Muscle layer of colon (tissue), 2 donors: ENCODE measurements at regions not wholly inside any gene's neighbourhood (a gene's known extent, or its start where the extent isn't known, plus 50 kb on each side); places are given as distances from the start of the nearest gene placed in this dataset.
"Not testable (repeated sequence)": the region's sequence is repeated elsewhere in the genome, so short reads cannot be mapped to it uniquely, and the experiment has no call there.

Experiments used
- H3K27ac ChIP-seq: one replicate; pipeline ENCODE4 v1.7.0; 2013; ENCODE audit warnings: low read depth, mild to moderate bottlenecking, low read length, moderate library complexity
- H3K27me3 ChIP-seq, 2 donors: one replicate each; pipeline ENCODE4 v1.7.0; 2013; ENCODE audit warnings: low read length in 2 of 2, mild to moderate bottlenecking in 2 of 2; ENCODE audit not compliant: insufficient read depth in 2 of 2, control insufficient read depth in 1 of 2
- H3K36me3 ChIP-seq: one replicate; pipeline ENCODE4 v1.7.0; 2013; ENCODE audit warnings: mild to moderate bottlenecking, low read length; ENCODE audit not compliant: insufficient read depth
- H3K4me1 ChIP-seq: one replicate; pipeline ENCODE4 v1.7.0; 2013; ENCODE audit warnings: mild to moderate bottlenecking, low read length; ENCODE audit not compliant: insufficient read depth
- H3K4me3 ChIP-seq, 2 donors: one replicate each; pipeline ENCODE4 v1.7.0; 2013; ENCODE audit warnings: low read length in 2 of 2, low read depth in 1 of 2, mild to moderate bottlenecking in 1 of 2, moderate library complexity in 1 of 2
- H3K9ac ChIP-seq: one replicate; pipeline ENCODE4 v1.7.0; 2013; ENCODE audit warnings: low read length
- H3K9me3 ChIP-seq: one replicate; pipeline ENCODE4 v1.7.0; 2013; ENCODE audit warnings: mild to moderate bottlenecking, low read length
- donor health status: abdominal sarcoma.
- donor health status: Adenocarcinoma of cecum.

DNA sequence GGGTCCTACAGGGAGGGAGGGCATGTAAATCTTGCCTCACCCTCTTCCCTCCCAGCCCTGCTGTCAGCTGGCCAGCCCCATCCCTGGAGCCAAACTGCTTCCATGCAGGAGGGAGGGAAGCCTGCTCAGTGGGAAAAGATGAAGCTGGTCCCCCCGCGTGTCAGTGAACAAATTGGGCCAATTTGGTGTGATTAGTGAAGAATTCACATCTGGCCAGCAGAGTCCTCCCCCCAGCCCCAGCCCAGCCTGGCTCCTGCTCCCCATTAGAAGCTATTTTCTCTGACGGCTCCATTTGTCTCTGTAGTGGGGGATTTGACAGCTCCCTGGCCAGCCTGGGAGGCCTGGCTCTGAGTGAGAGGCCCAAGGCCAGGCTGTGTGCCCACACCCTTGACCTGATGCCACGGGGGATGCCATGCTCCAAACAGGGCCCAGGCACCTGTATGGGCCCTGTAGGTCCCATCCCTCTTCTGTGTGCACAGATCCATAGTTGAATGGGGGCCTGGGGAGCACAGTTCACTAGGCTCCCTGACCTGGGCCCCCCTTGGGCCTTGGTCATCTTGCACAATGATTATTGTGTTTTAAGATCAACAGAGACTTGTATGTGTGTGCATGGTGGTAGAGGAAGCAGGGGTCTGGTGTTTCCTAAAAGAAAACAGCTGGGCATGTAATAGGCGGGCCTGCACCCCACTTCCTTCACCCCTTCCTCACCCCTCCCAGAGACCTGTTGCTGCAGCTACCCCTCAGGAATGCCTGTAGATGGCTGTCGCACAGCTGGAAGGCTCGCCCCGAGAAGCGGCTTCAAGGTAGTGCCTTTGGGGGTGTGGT is 50.7 kb upstream of the TAC4 start:
- no peak overlapping the region for H3K4me3 ChIP-seq
- H3K27me3 ChIP-seq: peaks cover 12 to 27% of the 10 kb centered on the region in 2 donors
- no peak overlapping the region for H3K27ac ChIP-seq
- H3K9ac ChIP-seq: no peak overlapping the region
- no peaks in the 10 kb centered on the region for H3K4me1 ChIP-seq
- H3K9me3 ChIP-seq: no peaks in the 10 kb centered on the region
- H3K36me3 ChIP-seq: no peaks in the 10 kb centered on the region

DNA sequence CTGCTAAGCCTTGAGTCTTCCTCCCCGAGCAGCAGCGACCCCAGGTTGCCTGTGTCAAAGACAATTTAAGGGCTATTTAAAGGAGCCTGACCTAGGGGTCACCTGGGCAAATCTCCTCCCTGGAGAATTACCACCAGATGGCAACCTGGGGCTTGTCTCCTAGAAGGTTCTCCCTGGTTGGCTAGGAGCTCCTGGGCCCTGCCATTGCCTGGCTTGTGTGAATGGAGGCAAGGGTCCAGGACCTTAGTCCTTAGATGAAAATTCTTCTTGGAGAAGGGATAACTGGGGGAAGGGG is 51.3 kb upstream of the TAC4 start:
- H3K27ac ChIP-seq: no peak overlapping the region
- no peak overlapping the region for H3K4me3 ChIP-seq
- no peaks in the 10 kb centered on the region for H3K4me1 ChIP-seq
- H3K9ac ChIP-seq: no peak overlapping the region
- H3K27me3 ChIP-seq: peaks cover 18 to 32% of the 10 kb centered on the region in 2 donors
- H3K9me3 ChIP-seq: no peaks in the 10 kb centered on the region
- H3K36me3 ChIP-seq: no peaks in the 10 kb centered on the region

DNA sequence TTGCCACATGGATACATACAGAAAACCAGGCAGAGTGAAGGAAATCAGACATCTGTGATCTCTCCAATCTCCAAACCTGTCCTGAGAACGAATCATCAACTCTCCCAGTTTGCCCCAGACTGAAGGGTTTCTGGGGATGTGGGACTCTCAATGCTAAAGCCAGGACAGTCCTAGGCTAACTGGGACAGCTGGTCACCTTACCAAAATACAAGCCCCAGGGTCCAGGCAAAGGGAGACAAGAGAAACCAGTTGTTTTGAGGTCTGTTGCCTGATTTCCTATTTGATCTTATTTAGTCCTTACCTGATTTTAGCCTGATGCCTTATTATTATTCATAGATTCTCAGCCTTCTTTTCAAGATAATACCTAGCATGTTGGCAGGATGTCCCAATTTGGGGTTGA is 51.7 kb upstream of the TAC4 start:
- Histone ChIP-seq H3K36me3 (no peaks in the 10 kb centered on the region), H3K9ac (no peak overlapping the region), H3K4me3 (no peak overlapping the region), H3K27ac (no peak overlapping the region), H3K9me3 (no peaks in the 10 kb centered on the region), H3K27me3 (peaks cover 23 to 34% of the 10 kb centered on the region in 2 donors), H3K4me1 (no peaks in the 10 kb centered on the region)

DNA sequence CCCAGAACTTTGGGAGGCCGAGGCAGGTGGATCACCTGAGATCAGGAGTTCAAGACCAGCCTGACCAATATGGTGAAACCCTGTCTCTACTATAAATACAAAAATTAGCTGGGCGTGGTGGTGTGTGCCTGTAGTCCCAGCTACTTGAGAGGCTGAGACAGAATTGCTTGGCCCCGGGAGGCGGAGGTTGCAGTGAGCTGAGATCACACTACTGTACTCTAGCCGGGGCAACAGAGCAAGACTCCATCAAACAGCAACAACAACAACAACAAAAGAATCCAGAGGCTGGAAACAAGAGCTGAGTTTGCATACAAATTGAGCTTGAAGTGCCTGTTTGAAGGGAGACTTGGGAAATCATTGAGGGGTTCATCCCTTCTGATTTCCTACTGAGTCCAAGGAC is 52.9 kb upstream of the TAC4 start:
- H3K27me3 ChIP-seq: peaks cover 23 to 42% of the 10 kb centered on the region in 2 donors
- not testable (repeated sequence) for H3K4me1 ChIP-seq, H3K27ac ChIP-seq, H3K9ac ChIP-seq, H3K9me3 ChIP-seq, H3K4me3 ChIP-seq, H3K36me3 ChIP-seq

DNA sequence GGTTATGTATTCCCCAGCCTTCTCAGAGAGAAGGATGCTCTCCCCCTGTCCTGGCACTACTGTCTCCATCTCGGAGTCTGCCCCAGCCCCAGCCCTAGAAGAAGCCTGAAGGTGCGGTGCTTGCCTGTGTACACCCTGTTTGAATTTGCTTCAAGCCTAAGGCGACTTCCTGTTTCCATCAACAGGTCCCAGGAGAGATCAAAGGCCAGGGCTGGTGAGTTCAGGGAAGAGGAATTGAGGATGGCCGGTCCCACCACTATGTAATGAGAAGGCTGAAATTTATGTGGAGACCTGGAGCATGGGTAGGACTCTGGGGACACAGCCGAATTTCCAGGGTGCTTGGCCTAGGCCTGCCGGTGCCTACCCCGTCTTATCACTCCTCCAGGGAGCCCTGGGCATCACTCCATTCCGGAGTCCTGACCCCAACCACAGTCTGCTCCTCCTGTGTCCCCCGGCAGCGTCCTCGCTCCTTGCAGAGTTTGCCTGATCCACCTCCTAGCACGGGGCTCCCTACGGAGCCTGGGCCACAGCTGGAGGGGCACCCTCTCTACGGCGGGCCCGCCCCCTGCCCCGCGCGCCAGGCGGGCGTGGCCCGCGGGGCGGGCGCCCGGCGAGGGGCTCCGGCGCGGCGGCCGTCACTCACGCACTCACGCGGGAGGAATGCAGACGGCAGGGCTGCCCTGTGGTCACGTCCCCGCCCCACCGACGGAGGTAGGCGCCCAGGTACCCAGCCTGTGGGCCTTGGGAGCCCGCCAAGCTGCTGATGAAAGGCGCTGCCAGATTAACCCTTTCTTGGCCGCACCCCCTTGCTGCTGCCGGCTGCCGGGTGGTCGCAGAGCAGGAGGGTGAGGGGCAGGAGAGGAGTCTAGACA is 53.8 kb upstream of the TAC4 start:
- H3K36me3 ChIP-seq: no peaks in the 10 kb centered on the region
- no peak overlapping the region for H3K4me3 ChIP-seq
- no peak overlapping the region for H3K27ac ChIP-seq
- H3K27me3 ChIP-seq: peaks cover 27 to 48% of the 10 kb centered on the region in 2 donors
- H3K9me3 ChIP-seq: no peaks in the 10 kb centered on the region
- H3K4me1 ChIP-seq: no peaks in the 10 kb centered on the region
- no peak overlapping the region for H3K9ac ChIP-seq

DNA sequence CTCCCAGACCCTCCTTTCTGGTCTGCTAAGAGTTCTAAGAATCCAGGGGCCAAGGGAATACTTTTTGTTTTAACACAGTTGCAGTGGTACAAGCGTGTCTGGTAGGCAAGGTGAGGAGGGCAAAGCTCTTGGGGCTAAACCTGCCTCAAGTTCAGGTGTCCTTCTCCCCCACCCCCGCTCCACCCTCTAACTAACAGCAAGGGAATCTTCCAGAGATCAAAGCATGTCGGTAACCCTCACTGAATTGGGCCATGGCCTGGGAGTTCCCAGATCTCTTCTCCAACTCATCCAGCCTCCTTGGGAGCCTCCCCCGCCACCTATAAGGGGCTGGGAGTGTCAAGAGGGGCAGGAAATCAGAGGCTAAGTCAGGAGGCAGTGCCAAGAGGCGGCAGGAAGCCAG is 55.7 kb upstream of the TAC4 start:
- H3K27me3 ChIP-seq: peaks cover 33 to 62% of the 10 kb centered on the region in 2 donors
- H3K4me1 ChIP-seq: no peaks in the 10 kb centered on the region
- H3K36me3 ChIP-seq: no peaks in the 10 kb centered on the region
- H3K4me3 ChIP-seq: no peak overlapping the region
- no peaks in the 10 kb centered on the region for H3K9me3 ChIP-seq
- H3K9ac ChIP-seq: no peak overlapping the region
- H3K27ac ChIP-seq: no peak overlapping the region

DNA sequence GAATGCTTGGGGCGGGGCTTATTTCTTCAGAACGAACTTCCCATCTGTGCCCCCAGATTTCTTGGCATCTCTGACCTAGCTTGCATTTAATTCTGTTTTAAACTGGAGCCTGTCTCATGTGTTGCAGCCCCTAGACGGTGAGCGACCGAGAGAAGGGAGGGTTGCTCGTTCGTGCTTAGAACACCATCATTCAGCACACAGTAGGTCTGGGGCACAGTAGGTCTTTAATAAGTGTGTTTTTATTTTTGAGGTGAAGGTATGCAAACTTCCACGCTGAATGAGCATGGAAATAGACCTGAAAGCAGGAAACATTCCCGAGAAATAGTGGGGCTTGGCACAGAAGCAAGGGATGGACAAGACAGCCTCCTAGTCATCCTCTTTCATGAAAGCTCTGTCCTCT is 57.0 kb upstream of the TAC4 start:
- H3K27ac ChIP-seq: no peak overlapping the region
- H3K4me3 ChIP-seq: no peak overlapping the region
- no peaks in the 10 kb centered on the region for H3K36me3 ChIP-seq
- H3K9ac ChIP-seq: no peak overlapping the region
- no peaks in the 10 kb centered on the region for H3K9me3 ChIP-seq
- H3K27me3 ChIP-seq: peaks cover 47 to 75% of the 10 kb centered on the region in 2 donors
- H3K4me1 ChIP-seq: no peaks in the 10 kb centered on the region

DNA sequence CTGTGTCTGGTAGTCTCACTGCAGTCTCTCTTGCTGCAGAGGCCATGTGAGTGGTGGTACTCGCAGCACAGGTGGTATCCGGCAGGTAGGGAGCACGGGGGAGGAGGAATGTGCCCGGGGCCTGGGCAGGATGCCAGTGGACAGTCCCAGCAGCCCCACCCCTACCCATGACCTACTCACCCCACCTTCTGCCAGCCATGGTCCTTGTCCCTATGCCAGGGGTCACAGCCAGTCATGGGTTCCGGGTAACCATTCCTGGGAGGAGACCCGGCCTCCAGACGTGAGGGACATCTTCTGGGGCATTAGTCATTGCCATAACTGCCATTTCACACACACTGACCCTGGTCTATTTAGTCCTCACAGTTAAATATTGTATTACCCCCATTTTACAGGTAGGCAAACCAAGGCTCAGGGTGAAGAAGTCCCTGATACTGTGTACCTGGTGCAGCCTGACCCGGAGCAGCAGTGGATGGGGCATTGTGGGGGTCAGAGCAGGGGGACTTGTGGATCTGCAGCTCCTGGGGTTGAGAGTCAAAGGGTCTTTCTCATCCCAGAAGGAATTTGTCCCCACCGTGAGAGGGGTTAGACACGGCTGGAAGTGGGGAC is 58.8 kb upstream of the TAC4 start:
- peaks cover 61 to 92% of the 10 kb centered on the region in 2 donors for H3K27me3 ChIP-seq
- no peaks in the 10 kb centered on the region for H3K9me3 ChIP-seq
- no peak overlapping the region for H3K4me3 ChIP-seq
- no peaks in the 10 kb centered on the region for H3K36me3 ChIP-seq
- H3K27ac ChIP-seq: no peak overlapping the region
- no peak overlapping the region for H3K9ac ChIP-seq
- no peaks in the 10 kb centered on the region for H3K4me1 ChIP-seq

DNA sequence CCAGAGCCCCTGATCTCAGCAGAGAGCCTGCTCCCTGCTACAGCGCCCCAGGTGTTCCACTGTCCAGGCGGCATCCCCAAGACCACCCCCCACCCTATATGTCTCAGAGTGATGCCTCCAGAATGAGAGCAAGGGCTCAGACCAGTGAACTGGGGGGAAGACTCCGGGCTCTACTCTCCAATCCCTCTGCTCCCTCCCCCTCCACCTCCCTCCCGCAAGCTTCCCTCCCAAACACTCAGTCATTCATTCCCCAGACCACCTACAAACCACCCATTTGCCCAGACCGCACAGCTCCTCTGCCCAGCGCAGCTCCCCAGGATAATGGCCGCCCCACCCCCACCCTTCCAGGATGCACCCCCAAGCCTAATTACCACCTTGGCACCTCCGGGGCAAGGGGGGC is 59.4 kb upstream of the TAC4 start:
- H3K9ac ChIP-seq: no peak overlapping the region
- no peak overlapping the region for H3K4me3 ChIP-seq
- no peaks in the 10 kb centered on the region for H3K9me3 ChIP-seq
- H3K36me3 ChIP-seq: no peaks in the 10 kb centered on the region
- H3K4me1 ChIP-seq: no peaks in the 10 kb centered on the region
- peaks cover 59 to 94% of the 10 kb centered on the region in 2 donors for H3K27me3 ChIP-seq
- H3K27ac ChIP-seq: no peak overlapping the region

DNA sequence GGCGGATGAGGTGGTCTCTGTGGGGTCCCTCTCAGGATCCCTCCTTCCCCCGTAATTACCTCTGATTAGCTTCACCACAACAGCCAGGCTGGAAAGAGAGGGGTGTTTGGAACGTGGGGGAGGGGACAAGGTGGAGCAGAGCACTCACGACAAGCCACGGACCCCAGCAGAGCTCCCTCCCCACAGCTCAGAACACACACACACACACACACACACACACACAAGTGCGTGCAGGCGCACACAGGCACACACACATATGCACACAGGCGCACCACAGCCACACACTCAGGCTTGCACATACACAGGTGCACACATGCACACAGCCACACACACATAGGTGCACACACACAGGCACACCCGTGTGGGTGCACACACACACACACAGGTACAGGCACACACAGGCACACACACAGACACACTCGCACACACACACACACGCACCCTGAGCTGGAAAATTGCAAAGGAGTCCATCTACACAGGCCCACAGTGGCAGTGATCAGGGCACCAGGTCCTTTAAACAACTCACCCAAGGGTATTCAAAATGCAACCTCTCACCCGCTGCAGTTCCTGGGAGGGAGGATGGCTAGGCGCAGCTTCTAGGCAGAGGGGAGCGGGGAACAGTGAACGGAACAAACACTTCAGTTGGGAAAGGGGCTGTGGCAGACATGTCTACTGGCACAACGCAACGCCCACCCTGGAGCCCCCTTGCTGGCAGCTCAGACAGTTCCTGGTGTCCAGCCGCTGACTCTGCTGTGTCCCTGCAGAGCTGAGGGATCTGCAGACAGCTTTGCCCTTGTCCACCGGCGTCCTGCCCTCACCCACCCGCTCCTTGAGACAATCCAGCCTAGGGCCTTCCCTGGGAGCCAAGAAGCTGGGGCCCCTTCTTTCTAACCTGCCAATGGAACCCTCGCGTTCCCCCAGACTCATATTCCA is 59.9 kb upstream of the DLX4 start:
- Histone ChIP-seq H3K9me3 (no peaks in the 10 kb centered on the region), H3K36me3 (no peaks in the 10 kb centered on the region), H3K27me3 (peaks cover 44 to 82% of the 10 kb centered on the region in 2 donors), H3K9ac (no peak overlapping the region), H3K4me1 (no peaks in the 10 kb centered on the region), H3K27ac (no peak overlapping the region), H3K4me3 (no peak overlapping the region)
